ENCODE measurements at regions not wholly inside any gene's neighbourhood (a gene's known extent, or its start where the extent isn't known, plus 50 kb on each side); places are given as distances from the start of the nearest gene placed in this dataset.

DNA sequence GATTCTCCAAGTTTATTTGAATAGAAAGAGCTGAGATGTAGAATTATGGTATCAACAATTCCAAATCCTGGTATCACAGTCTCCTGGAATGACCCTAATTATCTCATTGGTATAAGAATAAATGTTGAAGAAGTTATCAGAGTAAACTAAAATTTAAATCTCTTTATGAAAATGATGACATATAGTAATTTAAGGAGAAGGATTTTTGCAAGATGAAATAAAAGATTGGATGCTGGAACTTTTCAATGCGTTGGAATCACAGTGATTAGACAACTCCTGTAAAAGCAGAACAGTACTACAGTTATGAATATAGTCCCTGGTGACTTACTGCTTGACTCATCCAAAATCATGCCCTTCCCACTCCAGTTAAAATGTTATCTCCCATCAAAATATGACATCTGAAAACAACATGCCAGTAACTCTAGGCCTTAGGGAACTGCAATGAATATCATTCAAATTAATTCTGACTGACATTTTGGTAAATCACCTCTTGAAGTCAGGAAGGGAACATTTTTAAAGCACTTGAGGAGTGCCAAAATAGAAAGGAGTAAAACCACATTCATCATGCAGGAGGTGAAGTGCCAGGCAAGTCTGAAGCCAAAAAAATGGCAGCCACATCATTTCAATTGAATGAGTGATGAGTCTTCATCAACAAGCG, 197.8 kb upstream of the PRKD1 start:
- no peak for DNase-seq
- ChIA-PET POLR2A (no interaction called here), CTCF (no interaction called here)
- Histone ChIP-seq H3K36me3 (ENCODE audit: control insufficient read depth in 4 of 4, insufficient read depth in 4 of 4, low read length in 3 of 4) (no peaks in the 10 kb centered on the region), H3K27me3 (replicated peaks in 2 of 5; ENCODE audit: control insufficient read depth in 4 of 5, insufficient read depth in 5 of 5, low read length in 4 of 5) (no peaks in the 10 kb centered on the region), H3K27ac (ENCODE audit: insufficient read depth in 1 of 2, low read depth in 1 of 2, low read length in 2 of 2, poor library complexity in 1 of 2, severe bottlenecking in 2 of 2) (no peak overlapping the region), H3K4me3 (ENCODE audit: control insufficient read depth in 1 of 7, extremely low read depth in 1 of 7, insufficient read depth in 4 of 7, low read depth in 2 of 7, low read length in 6 of 7) (no peak overlapping the region), H3K9me3 (ENCODE audit: control extremely low read depth in 1 of 5, control insufficient read depth in 4 of 5, insufficient read depth in 2 of 5, low read depth in 1 of 5, low read length in 4 of 5) (no peaks in the 10 kb centered on the region), H3K4me1 (ENCODE audit: control extremely low read depth in 1 of 4, control insufficient read depth in 4 of 4, insufficient read depth in 4 of 4, low read length in 3 of 4) (no peaks in the 10 kb centered on the region)
- 60% methylated on average over 1 of the region's 2 CpGs for whole genome bisulfite sequencing (ENCODE audit: insufficient coverage)

- ChIA-PET CTCF (no interaction called here), POLR2A (no interaction called here)
- Histone ChIP-seq H3K27ac (ENCODE audit: insufficient read depth in 1 of 2, low read depth in 1 of 2, low read length in 2 of 2, poor library complexity in 1 of 2, severe bottlenecking in 2 of 2) (no peak overlapping the region), H3K4me1 (ENCODE audit: control extremely low read depth in 1 of 4, control insufficient read depth in 4 of 4, insufficient read depth in 4 of 4, low read length in 3 of 4) (no peaks in the 10 kb centered on the region), H3K27me3 (replicated peaks in 2 of 5; ENCODE audit: control insufficient read depth in 4 of 5, insufficient read depth in 5 of 5, low read length in 4 of 5) (no peaks in the 10 kb centered on the region), H3K4me3 (ENCODE audit: control insufficient read depth in 1 of 7, extremely low read depth in 1 of 7, insufficient read depth in 4 of 7, low read depth in 2 of 7, low read length in 6 of 7) (no peak overlapping the region), H3K9me3 (ENCODE audit: control extremely low read depth in 1 of 5, control insufficient read depth in 4 of 5, insufficient read depth in 2 of 5, low read depth in 1 of 5, low read length in 4 of 5) (no peaks in the 10 kb centered on the region), H3K36me3 (ENCODE audit: control insufficient read depth in 4 of 4, insufficient read depth in 4 of 4, low read length in 3 of 4) (no peaks in the 10 kb centered on the region)
- DNase-seq = no peak
- WGBS (ENCODE audit: insufficient coverage) = 67% methylated on average over 3 of the region's 4 CpGs
Measured at GRCh38 chr14:30129807-30130206, 202.2 kb upstream of the PRKD1 start.

DNA sequence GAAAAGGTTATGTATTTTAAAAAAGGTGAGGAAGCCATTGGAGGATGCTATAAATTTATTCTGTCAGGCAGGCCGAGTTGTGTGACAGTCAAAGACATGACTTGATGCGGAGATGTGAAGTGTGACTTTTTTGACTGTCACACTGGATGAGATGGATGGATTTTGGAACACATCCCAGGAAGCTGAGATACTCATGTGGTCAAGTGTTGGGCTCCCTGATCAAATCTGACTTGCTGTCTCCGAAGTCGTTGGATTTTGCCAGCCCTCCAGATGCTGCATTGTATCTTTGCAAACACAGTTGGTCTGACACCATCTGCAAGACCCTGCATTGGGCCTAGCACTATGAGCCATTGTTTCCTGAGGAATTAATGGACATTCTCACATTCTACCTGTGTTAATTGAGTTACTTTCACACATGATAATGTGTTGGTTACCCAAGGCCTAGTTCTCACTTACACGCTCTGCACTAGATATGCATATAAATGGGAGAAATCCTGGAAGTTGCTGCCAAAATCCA, 204.0 kb upstream of the PRKD1 start:
- DNase-seq = no peak
- no peaks in the 10 kb centered on the region for H3K27me3 ChIP-seq (replicated peaks in 2 of 5; ENCODE audit: control insufficient read depth in 4 of 5, insufficient read depth in 5 of 5, low read length in 4 of 5)
- ChIA-PET POLR2A (no interaction called here), CTCF (no interaction called here)
- H3K27ac ChIP-seq (ENCODE audit: insufficient read depth in 1 of 2, low read depth in 1 of 2, low read length in 2 of 2, poor library complexity in 1 of 2, severe bottlenecking in 2 of 2) = no peak overlapping the region
- WGBS (ENCODE audit: insufficient coverage) = 87% methylated on average over 5 of the region's 5 CpGs
- no peak overlapping the region for H3K4me3 ChIP-seq (ENCODE audit: control insufficient read depth in 1 of 7, extremely low read depth in 1 of 7, insufficient read depth in 4 of 7, low read depth in 2 of 7, low read length in 6 of 7)
- H3K9me3 ChIP-seq (ENCODE audit: control extremely low read depth in 1 of 5, control insufficient read depth in 4 of 5, insufficient read depth in 2 of 5, low read depth in 1 of 5, low read length in 4 of 5) = no peaks in the 10 kb centered on the region
- no peaks in the 10 kb centered on the region for H3K36me3 ChIP-seq (ENCODE audit: control insufficient read depth in 4 of 4, insufficient read depth in 4 of 4, low read length in 3 of 4)
- H3K4me1 ChIP-seq (ENCODE audit: control extremely low read depth in 1 of 4, control insufficient read depth in 4 of 4, insufficient read depth in 4 of 4, low read length in 3 of 4) = no peaks in the 10 kb centered on the region

GRCh38 chr14:30132196-30132595, 204.5 kb upstream of the PRKD1 start:
- POLR2A ChIA-PET = no interaction called here
- no peak overlapping the region for H3K27ac ChIP-seq (ENCODE audit: insufficient read depth in 1 of 2, low read depth in 1 of 2, low read length in 2 of 2, poor library complexity in 1 of 2, severe bottlenecking in 2 of 2)
- no peak for DNase-seq
- no peaks in the 10 kb centered on the region for H3K4me1 ChIP-seq (ENCODE audit: control extremely low read depth in 1 of 4, control insufficient read depth in 4 of 4, insufficient read depth in 4 of 4, low read length in 3 of 4)
- no peaks in the 10 kb centered on the region for H3K27me3 ChIP-seq (replicated peaks in 2 of 5; ENCODE audit: control insufficient read depth in 4 of 5, insufficient read depth in 5 of 5, low read length in 4 of 5)
- H3K9me3 ChIP-seq (ENCODE audit: control extremely low read depth in 1 of 5, control insufficient read depth in 4 of 5, insufficient read depth in 2 of 5, low read depth in 1 of 5, low read length in 4 of 5) = no peaks in the 10 kb centered on the region
- WGBS (ENCODE audit: insufficient coverage) = no CpG with 5 or more reads among the region's 2 CpGs
- H3K4me3 ChIP-seq (ENCODE audit: control insufficient read depth in 1 of 7, extremely low read depth in 1 of 7, insufficient read depth in 4 of 7, low read depth in 2 of 7, low read length in 6 of 7) = no peak overlapping the region
- H3K36me3 ChIP-seq (ENCODE audit: control insufficient read depth in 4 of 4, insufficient read depth in 4 of 4, low read length in 3 of 4) = no peaks in the 10 kb centered on the region
- CTCF ChIA-PET = no interaction called here

- WGBS (ENCODE audit: insufficient coverage) = 100% methylated on average over 2 of the region's 5 CpGs
- Histone ChIP-seq H3K36me3 (ENCODE audit: control insufficient read depth in 4 of 4, insufficient read depth in 4 of 4, low read length in 3 of 4) (no peaks in the 10 kb centered on the region), H3K27ac (ENCODE audit: insufficient read depth in 1 of 2, low read depth in 1 of 2, low read length in 2 of 2, poor library complexity in 1 of 2, severe bottlenecking in 2 of 2) (no peak overlapping the region), H3K4me3 (ENCODE audit: control insufficient read depth in 1 of 7, extremely low read depth in 1 of 7, insufficient read depth in 4 of 7, low read depth in 2 of 7, low read length in 6 of 7) (no peak overlapping the region), H3K4me1 (ENCODE audit: control extremely low read depth in 1 of 4, control insufficient read depth in 4 of 4, insufficient read depth in 4 of 4, low read length in 3 of 4) (no peaks in the 10 kb centered on the region), H3K27me3 (replicated peaks in 2 of 5; ENCODE audit: control insufficient read depth in 4 of 5, insufficient read depth in 5 of 5, low read length in 4 of 5) (no peaks in the 10 kb centered on the region), H3K9me3 (ENCODE audit: control extremely low read depth in 1 of 5, control insufficient read depth in 4 of 5, insufficient read depth in 2 of 5, low read depth in 1 of 5, low read length in 4 of 5) (no peaks in the 10 kb centered on the region)
- no peak for DNase-seq
- ChIA-PET POLR2A (no interaction called here), CTCF (no interaction called here)
Measured at GRCh38 chr14:30134936-30135335, 207.3 kb upstream of the PRKD1 start.

DNA sequence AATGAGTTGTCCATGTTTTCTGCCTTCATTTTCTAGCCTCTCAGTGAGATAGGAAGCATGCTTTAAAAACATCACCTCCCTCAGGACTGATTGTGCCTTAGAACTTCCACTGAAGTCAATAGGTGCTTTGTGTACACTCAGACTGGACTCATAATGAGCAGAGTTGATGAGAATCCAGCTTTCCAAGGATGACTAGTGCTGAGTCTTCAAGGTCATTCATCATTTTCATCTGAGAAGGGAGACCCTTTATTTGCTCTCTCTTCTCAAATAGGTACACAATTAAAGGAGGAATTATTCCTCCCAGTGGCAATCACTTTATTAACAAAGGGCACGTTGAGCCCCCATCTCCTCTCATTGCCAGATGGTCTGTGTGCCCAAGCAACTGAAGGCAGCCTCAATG, 210.9 kb upstream of the PRKD1 start:
- WGBS (ENCODE audit: insufficient coverage) = 100% methylated on average over 1 of the region's 1 CpG
- CTCF ChIA-PET = no interaction called here
- POLR2A ChIA-PET = no interaction called here

GRCh38 chr14:30142216-30142615, 214.6 kb upstream of the PRKD1 start:
- CTCF ChIA-PET = no interaction called here
- Histone ChIP-seq H3K36me3 (ENCODE audit: control insufficient read depth in 4 of 4, insufficient read depth in 4 of 4, low read length in 3 of 4) (no peaks in the 10 kb centered on the region), H3K4me1 (ENCODE audit: control extremely low read depth in 1 of 4, control insufficient read depth in 4 of 4, insufficient read depth in 4 of 4, low read length in 3 of 4) (no peaks in the 10 kb centered on the region), H3K27me3 (replicated peaks in 2 of 5; ENCODE audit: control insufficient read depth in 4 of 5, insufficient read depth in 5 of 5, low read length in 4 of 5) (no peaks in the 10 kb centered on the region), H3K27ac (ENCODE audit: insufficient read depth in 1 of 2, low read depth in 1 of 2, low read length in 2 of 2, poor library complexity in 1 of 2, severe bottlenecking in 2 of 2) (no peak overlapping the region), H3K9me3 (ENCODE audit: control extremely low read depth in 1 of 5, control insufficient read depth in 4 of 5, insufficient read depth in 2 of 5, low read depth in 1 of 5, low read length in 4 of 5) (peaks cover 0 to 15% (median 1%) of the 10 kb centered on the region in 5 experiments), H3K4me3 (ENCODE audit: control insufficient read depth in 1 of 7, extremely low read depth in 1 of 7, insufficient read depth in 4 of 7, low read depth in 2 of 7, low read length in 6 of 7) (no peak overlapping the region)
- 100% methylated on average over 1 of the region's 1 CpG for WGBS (ENCODE audit: insufficient coverage)
- POLR2A ChIA-PET = no interaction called here
- DNase-seq = no peak

More for the DNA sequence above, 210.9 kb upstream of the PRKD1 start:
- Histone ChIP-seq H3K27ac (ENCODE audit: insufficient read depth in 1 of 2, low read depth in 1 of 2, low read length in 2 of 2, poor library complexity in 1 of 2, severe bottlenecking in 2 of 2) (no peak overlapping the region), H3K36me3 (ENCODE audit: control insufficient read depth in 4 of 4, insufficient read depth in 4 of 4, low read length in 3 of 4) (no peaks in the 10 kb centered on the region), H3K4me1 (ENCODE audit: control extremely low read depth in 1 of 4, control insufficient read depth in 4 of 4, insufficient read depth in 4 of 4, low read length in 3 of 4) (no peaks in the 10 kb centered on the region), H3K4me3 (ENCODE audit: control insufficient read depth in 1 of 7, extremely low read depth in 1 of 7, insufficient read depth in 4 of 7, low read depth in 2 of 7, low read length in 6 of 7) (no peak overlapping the region), H3K27me3 (replicated peaks in 2 of 5; ENCODE audit: control insufficient read depth in 4 of 5, insufficient read depth in 5 of 5, low read length in 4 of 5) (no peaks in the 10 kb centered on the region), H3K9me3 (ENCODE audit: control extremely low read depth in 1 of 5, control insufficient read depth in 4 of 5, insufficient read depth in 2 of 5, low read depth in 1 of 5, low read length in 4 of 5) (no peaks in the 10 kb centered on the region)
- DNase-seq = no peak
